AG09309 (cell line): ENCODE measurements at regions not wholly inside any gene's neighbourhood (a gene's known extent, or its start where the extent isn't known, plus 50 kb on each side); places are given as distances from the start of the nearest gene placed in this dataset.

Experiments used
- DNase-seq: peaks from one replicate; pipeline ENCODE4 v3.0.0-alpha.2; 2010; ENCODE audit warnings: low read depth
- H3K4me3 ChIP-seq: 2 replicates; pipeline ENCODE4 v1.5.1; 2011; ENCODE audit warnings: mild to moderate bottlenecking, low read depth, low read length, moderate library complexity; ENCODE audit not compliant: control insufficient read depth
- CTCF ChIP-seq: IDR thresholded peaks from 2 replicates; pipeline ENCODE4 v1.5.1; 2011; ENCODE audit warnings: mild to moderate bottlenecking, low read depth, low read length, inconsistent platforms; ENCODE audit not compliant: insufficient read depth, control insufficient read depth; ENCODE audit errors: missing control alignments

- DNase-seq: no peak
- H3K4me3 ChIP-seq: no peak overlapping the region
- peak; percentile 19 for TF ChIP-seq CTCF
These were observed 62.5 kb upstream of the ZP4 start for GRCh38 chr1:237953238-237953637.
